GM19240 (cell line): ENCODE measurements at regions not wholly inside any gene's neighbourhood (a gene's known extent, or its start where the extent isn't known, plus 50 kb on each side); places are given as distances from the start of the nearest gene placed in this dataset.

ENCODE experiments used
- DNase-seq: peaks from one replicate; pipeline ENCODE4 v3.0.0; 2011; ENCODE audit warnings: low spot score; ENCODE audit not compliant: insufficient read length

- no peak for DNase-seq
These were observed 519.4 kb downstream of the GLRX3 start for GRCh38 chr10:130655313-130656186.

GRCh38 chr10:130656187-130656575 lies 520.0 kb downstream of the GLRX3 start:
- DNase-seq: no peak

GRCh38 chr10:130656582-130657133 lies 520.5 kb downstream of the GLRX3 start:
- no peak for DNase-seq

GRCh38 chr10:130658687-130659290 lies 522.6 kb downstream of the GLRX3 start:
- no peak for DNase-seq

GRCh38 chr10:130659528-130659927 lies 523.3 kb downstream of the GLRX3 start:
- DNase-seq: no peak

- no peak for DNase-seq
These were observed 524.1 kb downstream of the GLRX3 start for GRCh38 chr10:130660266-130660665.

GRCh38 chr10:130661419-130661818 lies 525.2 kb downstream of the GLRX3 start:
- DNase-seq: no peak

GRCh38 chr10:130662775-130663174 lies 526.6 kb downstream of the GLRX3 start:
- DNase-seq: no peak

- DNase-seq: no peak
These were observed 528.3 kb downstream of the GLRX3 start for GRCh38 chr10:130664526-130664925.

- DNase-seq: no peak
These were observed 530.0 kb downstream of the GLRX3 start for GRCh38 chr10:130666215-130666614.

- no peak for DNase-seq
These were observed 550.6 kb downstream of the GLRX3 start for GRCh38 chr10:130686689-130687300.

GRCh38 chr10:130687566-130687965 lies 551.4 kb downstream of the GLRX3 start:
- no peak for DNase-seq

- DNase-seq: no peak
These were observed 553.8 kb downstream of the GLRX3 start for GRCh38 chr10:130689743-130690626.

- DNase-seq: no peak
These were observed 555.6 kb downstream of the GLRX3 start for GRCh38 chr10:130691776-130692175.

- no peak for DNase-seq
These were observed 560.7 kb downstream of the GLRX3 start for GRCh38 chr10:130696870-130697269.

- no peak for DNase-seq
These were observed 571.3 kb downstream of the GLRX3 start for GRCh38 chr10:130707389-130707979.

- DNase-seq: no peak
These were observed 572.4 kb downstream of the GLRX3 start for GRCh38 chr10:130708465-130709070.

GRCh38 chr10:130709415-130709814 lies 573.2 kb downstream of the GLRX3 start:
- DNase-seq: no peak

GRCh38 chr10:130711072-130711471 lies 574.9 kb downstream of the GLRX3 start:
- DNase-seq: no peak

- DNase-seq: no peak
These were observed 576.9 kb downstream of the GLRX3 start for GRCh38 chr10:130713135-130713534.
